ENCODE measurements at regions not wholly inside any gene's neighbourhood (a gene's known extent, or its start where the extent isn't known, plus 50 kb on each side); places are given as distances from the start of the nearest gene placed in this dataset.

GRCh38 chr5:84816160-84816559 is 431.5 kb upstream of the EDIL3 start:
- no peak for ATAC-seq
- H3K9me3 ChIP-seq = peaks cover 0 to 6% (median 0%) of the 10 kb centered on the region in 11 donors
- no peak for TF ChIP-seq CTCF (IDR thresholded peaks at IDR 0.05)
- WGBS, 2 donors = 66 to 80% methylated on average over 1 of the region's 1 CpG
- DNase-seq = no peak
- no peaks in the 10 kb centered on the region for H3K36me3 ChIP-seq
- H3K27ac ChIP-seq = no peak overlapping the region
- H3K4me1 ChIP-seq = no peaks in the 10 kb centered on the region
- intact Hi-C loops (cut with DNase I) = no loop called here
- H3K27me3 ChIP-seq = no peaks in the 10 kb centered on the region
- no peak overlapping the region for H3K4me3 ChIP-seq

- no peak for TF ChIP-seq CTCF (IDR thresholded peaks at IDR 0.05)
- no peaks in the 10 kb centered on the region for H3K27me3 ChIP-seq
- no peak overlapping the region for H3K4me3 ChIP-seq
- no peaks in the 10 kb centered on the region for H3K36me3 ChIP-seq
- DNase-seq (no peak), ATAC-seq (no peak)
- no peak overlapping the region for H3K27ac ChIP-seq
- H3K4me1 ChIP-seq = no peaks in the 10 kb centered on the region
- peaks cover 0 to 3% (median 0%) of the 10 kb centered on the region in 11 donors for H3K9me3 ChIP-seq
- intact Hi-C loops (cut with DNase I) = no loop called here
Measured at GRCh38 chr5:84805473-84805872, 420.8 kb upstream of the EDIL3 start.

GRCh38 chr5:84796399-84796798 is 411.7 kb upstream of the EDIL3 start:
- no peaks in the 10 kb centered on the region for H3K9me3 ChIP-seq
- TF ChIP-seq CTCF (IDR thresholded peaks at IDR 0.05) = no peak
- no peak overlapping the region for H3K4me3 ChIP-seq
- no peak for ATAC-seq
- intact Hi-C loops (cut with DNase I) = no loop called here
- no peak overlapping the region for H3K27ac ChIP-seq
- H3K4me1 ChIP-seq = peaks cover 0 to 6% (median 0%) of the 10 kb centered on the region in 9 donors
- no peaks in the 10 kb centered on the region for H3K27me3 ChIP-seq
- no peak for DNase-seq
- 92 to 94% methylated on average over 8 of the region's 8 CpGs for WGBS, 2 donors
- H3K36me3 ChIP-seq = no peaks in the 10 kb centered on the region

- H3K9me3 ChIP-seq = peaks cover 0 to 1% (median 0%) of the 10 kb centered on the region in 11 donors
- WGBS, 2 donors = 61 to 81% methylated on average over 2 of the region's 2 CpGs
- ATAC-seq (no peak), DNase-seq (no peak)
- no peaks in the 10 kb centered on the region for H3K27me3 ChIP-seq
- intact Hi-C loops (cut with DNase I) = no loop called here
- H3K27ac ChIP-seq = no peak overlapping the region
- H3K4me3 ChIP-seq = no peak overlapping the region
- no peak for TF ChIP-seq CTCF (IDR thresholded peaks at IDR 0.05)
- peaks cover 0 to 17% (median 0%) of the 10 kb centered on the region in 9 donors for H3K4me1 ChIP-seq
- no peaks in the 10 kb centered on the region for H3K36me3 ChIP-seq
Measured at GRCh38 chr5:84794486-84795035, 409.9 kb upstream of the EDIL3 start.
